ENCODE measurements at regions not wholly inside any gene's neighbourhood (a gene's known extent, or its start where the extent isn't known, plus 50 kb on each side); places are given as distances from the start of the nearest gene placed in this dataset.
A peak's percentile ranks its signal among the peaks of the same experiment; 100 is the strongest.
"Not testable (repeated sequence)": the region's sequence is repeated elsewhere in the genome, so short reads cannot be mapped to it uniquely, and the experiment has no call there.

DNA sequence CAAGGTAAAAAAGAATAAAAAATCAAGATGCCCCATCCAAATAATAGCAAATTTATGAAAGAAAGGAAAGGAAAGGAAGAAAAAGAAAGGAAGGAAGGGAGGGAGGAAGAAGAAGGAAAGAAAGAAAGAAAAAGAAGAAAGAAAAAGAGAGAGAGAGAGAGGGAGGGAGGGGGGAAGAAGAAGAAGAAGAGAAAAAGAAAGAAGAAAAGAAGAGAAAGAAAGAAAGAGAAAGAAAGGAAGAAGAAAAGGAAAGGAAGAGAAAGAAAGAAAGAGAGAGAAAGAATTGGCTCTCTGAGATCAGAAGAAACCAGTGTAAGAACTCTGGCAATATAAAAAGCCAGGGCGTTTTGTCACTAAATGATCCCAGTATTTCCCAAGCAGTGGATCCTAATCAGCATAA, 401.7 kb downstream of the EPHA7 start:
- no peaks in the 10 kb centered on the region for H3K27me3 ChIP-seq
- no peak overlapping the region for H3K4me3 ChIP-seq
- no peak for DNase-seq
- H3K36me3 ChIP-seq = no peaks in the 10 kb centered on the region
- H3K9me3 ChIP-seq = no peaks in the 10 kb centered on the region

DNA sequence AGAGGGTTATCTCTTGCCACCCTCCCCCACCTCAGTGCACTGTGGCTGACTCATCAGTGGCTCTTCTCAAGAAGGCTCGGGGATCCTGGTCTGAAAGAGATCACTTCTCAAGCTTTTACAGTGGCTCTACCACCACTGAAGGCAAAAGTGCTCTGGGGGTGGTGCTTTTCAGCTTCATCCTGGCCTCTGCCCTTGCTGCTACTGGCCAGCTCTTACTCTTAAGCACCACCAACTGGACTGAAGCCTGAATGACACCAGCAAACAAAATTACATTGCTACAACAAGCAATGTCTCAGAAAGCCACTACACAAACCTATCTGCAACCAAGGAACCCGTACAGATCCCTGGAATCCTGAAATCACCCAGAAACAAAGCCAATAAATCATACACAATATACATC, 402.1 kb downstream of the EPHA7 start:
- Histone ChIP-seq H3K36me3 (no peaks in the 10 kb centered on the region), H3K9me3 (no peaks in the 10 kb centered on the region), H3K27me3 (no peaks in the 10 kb centered on the region), H3K4me3 (no peak overlapping the region)
- DNase-seq = no peak

DNA sequence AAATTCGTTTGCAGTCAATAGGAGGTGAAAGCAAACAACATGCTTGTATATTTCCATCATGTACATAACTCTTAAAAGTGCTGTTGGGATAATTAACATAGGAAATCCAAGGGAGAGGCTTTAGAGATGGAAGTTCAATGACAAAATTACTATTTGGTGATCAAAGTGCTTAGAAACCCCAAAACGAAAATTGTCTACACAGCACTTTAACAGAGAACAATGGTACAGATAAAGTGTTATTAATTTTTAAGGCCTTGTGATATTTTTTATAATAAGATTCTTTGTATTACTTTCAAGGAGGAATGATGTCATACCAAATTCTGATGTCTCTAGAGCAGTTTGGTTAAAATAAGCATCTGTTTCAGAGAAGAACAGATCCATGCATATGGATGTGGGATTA, 406.3 kb downstream of the EPHA7 start:
- Histone ChIP-seq H3K36me3 (no peaks in the 10 kb centered on the region), H3K27me3 (no peaks in the 10 kb centered on the region), H3K4me3 (no peak overlapping the region), H3K9me3 (peaks cover 5% of the 10 kb centered on the region)
- no peak for DNase-seq

DNA sequence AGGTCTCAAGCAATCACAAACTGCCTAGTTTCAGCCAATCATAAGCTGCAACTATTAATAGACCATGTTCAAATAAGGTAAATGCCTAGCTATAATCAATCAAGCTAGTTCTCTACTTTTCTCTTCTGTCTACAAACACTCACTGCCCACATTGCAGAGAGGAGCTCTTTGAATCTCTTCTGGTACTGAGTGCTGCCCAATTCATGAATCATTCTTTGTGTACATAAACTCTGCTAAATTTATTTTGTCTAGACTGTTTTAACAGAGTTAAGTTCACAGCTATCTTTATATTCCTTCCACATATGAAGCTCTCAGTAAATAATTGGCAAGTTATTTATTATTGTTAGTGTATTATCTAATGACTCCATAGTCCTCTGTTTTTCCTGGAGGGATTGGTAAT, 411.0 kb downstream of the EPHA7 start:
- Histone ChIP-seq H3K9me3 (peaks cover 7% of the 10 kb centered on the region), H3K36me3 (no peaks in the 10 kb centered on the region), H3K27me3 (no peaks in the 10 kb centered on the region), H3K4me3 (no peak overlapping the region)
- no peak for DNase-seq

DNA sequence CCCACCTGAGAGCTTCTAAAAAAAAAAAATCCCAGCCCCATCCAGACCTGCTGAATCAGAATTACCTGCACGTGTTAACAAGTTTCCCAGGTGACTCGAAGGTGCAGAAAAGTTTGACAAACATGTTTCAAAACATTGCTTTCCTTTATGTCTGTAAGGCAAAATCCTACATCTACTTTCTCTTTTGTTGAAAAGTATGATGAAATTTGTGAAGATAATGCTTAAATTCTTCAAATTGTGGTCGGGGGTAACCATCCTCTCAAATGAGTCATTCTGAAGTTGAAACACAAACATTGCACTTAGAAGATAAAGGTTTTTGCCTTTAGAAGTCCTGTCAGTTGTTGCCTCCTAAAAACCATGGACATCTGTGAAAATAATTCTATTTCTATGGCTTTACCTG, 429.7 kb downstream of the EPHA7 start:
- H3K4me3 ChIP-seq = no peak overlapping the region
- no peaks in the 10 kb centered on the region for H3K36me3 ChIP-seq
- H3K27me3 ChIP-seq = no peaks in the 10 kb centered on the region
- H3K9me3 ChIP-seq = no peaks in the 10 kb centered on the region
- DNase-seq = no peak

DNA sequence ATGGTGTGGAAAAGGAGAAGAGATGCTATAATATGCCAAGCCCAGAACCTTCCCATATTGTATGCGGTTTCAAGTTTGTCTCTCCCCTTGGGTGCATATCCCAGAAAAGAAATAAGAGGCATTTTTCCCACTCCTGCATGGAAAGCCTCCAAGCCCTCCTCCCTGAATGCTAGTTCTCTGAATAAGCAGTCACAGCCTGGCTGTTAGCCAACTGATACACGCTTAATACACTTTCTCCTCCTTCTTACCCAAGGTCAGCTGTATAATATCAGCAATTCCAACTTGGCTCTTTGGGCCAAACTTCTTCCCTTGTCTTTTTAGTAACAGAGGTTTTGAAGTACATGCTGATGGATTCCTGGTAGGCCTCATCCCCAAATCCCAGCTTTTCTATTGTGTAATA, 440.1 kb downstream of the EPHA7 start:
- DNase-seq = no peak
- Histone ChIP-seq H3K36me3 (no peaks in the 10 kb centered on the region), H3K9me3 (no peaks in the 10 kb centered on the region), H3K27me3 (no peaks in the 10 kb centered on the region), H3K4me3 (no peak overlapping the region)

DNA sequence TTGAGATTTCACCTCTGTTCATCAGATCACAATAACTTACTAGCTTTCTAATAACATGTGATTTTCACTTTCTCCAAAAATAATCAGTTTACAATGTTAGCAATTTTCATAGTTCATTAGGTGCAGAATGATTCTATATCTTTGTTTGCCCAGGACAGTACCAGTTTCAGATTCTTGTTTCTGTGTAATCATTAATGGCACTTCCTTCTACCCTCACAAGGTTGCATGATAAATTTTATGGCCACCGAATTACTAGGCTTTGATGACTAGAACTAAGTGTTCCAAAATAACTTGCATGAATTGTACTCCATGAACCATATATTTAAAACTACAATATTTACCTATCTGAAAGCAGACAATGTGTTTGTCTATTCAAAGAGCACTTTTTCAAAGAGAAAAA, 442.3 kb downstream of the EPHA7 start:
- no peak overlapping the region for H3K4me3 ChIP-seq
- DNase-seq = no peak
- H3K9me3 ChIP-seq = no peaks in the 10 kb centered on the region
- no peaks in the 10 kb centered on the region for H3K27me3 ChIP-seq
- no peaks in the 10 kb centered on the region for H3K36me3 ChIP-seq

DNA sequence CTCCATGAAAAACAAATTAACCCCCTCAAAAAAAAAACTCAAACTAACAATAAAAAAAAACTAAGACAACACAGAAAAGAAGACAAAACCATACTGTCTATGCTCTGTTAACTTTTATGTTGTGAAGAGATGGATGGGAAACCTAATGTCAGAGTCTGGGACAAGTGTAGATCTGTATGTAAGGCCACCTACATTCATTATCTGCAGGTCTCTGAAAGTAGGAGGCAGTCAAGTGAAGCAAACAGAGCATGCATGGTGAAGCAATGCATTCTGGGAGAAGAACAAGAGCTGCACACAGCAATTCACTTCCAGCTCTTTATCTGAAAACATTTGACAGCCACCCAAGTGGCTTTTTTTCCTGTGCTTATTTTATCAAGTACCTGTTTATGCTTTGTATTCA, 452.0 kb downstream of the EPHA7 start:
- DNase-seq = no peak
- no peak overlapping the region for H3K4me3 ChIP-seq
- no peaks in the 10 kb centered on the region for H3K27me3 ChIP-seq
- H3K9me3 ChIP-seq = no peaks in the 10 kb centered on the region
- H3K36me3 ChIP-seq = no peaks in the 10 kb centered on the region

DNA sequence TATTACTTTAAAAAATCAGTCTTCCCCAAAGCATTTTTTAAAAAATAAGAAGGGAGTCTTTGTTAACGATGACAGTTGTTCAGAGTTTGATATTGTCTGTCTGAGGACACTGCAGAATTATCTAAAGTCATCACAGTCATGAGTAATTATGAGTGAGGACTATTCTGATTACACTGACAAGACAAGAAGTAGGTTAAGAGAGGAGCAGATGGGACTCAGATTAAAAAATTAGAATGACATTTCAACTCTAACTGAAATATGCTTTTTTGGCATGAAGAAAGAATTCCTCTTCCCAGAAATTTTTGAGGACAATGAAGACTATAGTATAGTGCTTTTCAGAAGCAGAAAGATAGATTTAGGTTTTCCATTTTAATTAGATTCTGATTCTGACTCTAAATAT, 456.5 kb downstream of the EPHA7 start:
- Histone ChIP-seq H3K36me3 (no peaks in the 10 kb centered on the region), H3K9me3 (no peaks in the 10 kb centered on the region), H3K4me3 (no peak overlapping the region), H3K27me3 (no peaks in the 10 kb centered on the region)
- no peak for DNase-seq

DNA sequence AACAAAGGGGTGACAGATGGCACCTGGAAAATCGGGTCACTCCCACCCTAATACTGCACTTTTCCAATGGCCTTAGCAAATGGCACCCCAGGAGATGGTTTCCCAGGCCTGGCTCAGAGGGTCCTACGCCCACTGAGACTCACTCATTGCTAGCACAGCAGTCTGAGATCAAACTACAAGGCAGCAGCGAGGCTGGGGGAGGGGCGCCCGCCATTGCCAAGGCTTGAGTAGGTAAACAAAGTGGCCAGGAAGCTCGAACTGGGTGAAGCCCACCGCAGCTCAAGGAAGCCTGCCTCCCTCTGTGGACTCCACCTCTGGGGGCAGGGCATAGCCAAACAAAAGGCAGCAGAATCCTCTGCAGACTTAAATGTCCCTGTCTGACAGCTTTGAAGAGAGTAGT, 467.2 kb downstream of the EPHA7 start:
- not testable (repeated sequence) for DNase-seq, H3K4me3 ChIP-seq, H3K9me3 ChIP-seq, H3K27me3 ChIP-seq, H3K36me3 ChIP-seq

DNA sequence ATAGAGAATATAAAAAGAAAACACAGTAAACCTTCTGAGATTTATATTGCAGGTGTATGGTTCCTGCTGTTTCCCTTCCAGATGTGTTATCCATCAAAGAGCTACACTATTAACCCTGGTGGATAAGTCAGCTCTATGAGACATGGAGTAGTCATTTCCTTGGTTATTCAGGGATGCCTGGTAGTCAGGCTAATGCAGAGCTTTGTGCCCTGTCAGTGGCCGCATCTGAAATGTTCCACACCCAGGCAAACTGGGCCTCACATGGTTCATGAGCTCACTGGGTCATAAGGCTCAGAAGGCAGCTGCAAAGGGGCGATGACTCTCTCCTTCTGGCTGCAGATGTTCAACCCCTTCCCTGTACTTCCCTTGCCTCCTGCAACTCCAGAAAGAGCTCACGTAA, 473.6 kb downstream of the EPHA7 start:
- Histone ChIP-seq H3K4me3 (no peak overlapping the region), H3K36me3 (no peaks in the 10 kb centered on the region), H3K9me3 (no peaks in the 10 kb centered on the region), H3K27me3 (no peaks in the 10 kb centered on the region)
- peak; percentile 44 for DNase-seq

DNA sequence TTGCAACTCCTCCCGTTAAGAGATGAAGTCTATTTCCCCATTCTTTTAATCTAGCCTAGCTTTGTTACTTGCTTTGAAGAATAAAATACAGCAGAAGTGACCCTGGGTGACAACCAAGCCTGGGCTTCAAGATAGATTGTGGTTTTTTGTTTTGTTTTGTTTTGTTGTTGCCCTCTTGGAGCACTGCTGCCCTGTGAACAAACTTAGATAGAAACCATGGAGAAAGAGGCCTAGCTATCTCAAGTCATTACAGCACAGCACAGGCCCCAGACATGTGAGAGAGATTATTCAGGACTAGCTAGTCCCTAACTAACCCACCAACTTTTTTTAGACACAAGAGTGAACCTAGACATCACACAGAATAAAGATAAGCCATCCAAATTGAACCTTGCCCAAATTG, 475.2 kb downstream of the EPHA7 start:
- Histone ChIP-seq H3K4me3 (no peak overlapping the region), H3K9me3 (no peaks in the 10 kb centered on the region), H3K27me3 (no peaks in the 10 kb centered on the region), H3K36me3 (no peaks in the 10 kb centered on the region)
- DNase-seq = no peak

DNA sequence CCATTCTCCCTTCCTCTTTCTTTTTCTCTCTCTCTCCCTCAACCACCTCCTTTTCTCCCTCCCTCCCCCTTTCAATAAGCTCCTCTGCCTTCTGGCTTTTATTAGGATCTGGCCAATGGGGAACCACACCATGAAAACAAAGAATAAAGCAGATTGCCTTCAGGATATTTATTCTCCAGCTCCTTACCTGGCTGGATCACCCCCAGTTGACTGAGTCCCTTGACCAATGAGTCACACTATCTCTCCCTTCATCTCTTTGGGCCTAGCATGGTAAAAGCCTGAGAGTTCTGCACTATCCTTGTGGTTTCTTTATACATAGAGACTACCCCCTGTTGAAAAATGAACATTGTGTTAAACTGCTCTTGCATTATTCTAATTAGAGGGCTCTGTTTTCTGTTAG, 476.8 kb downstream of the EPHA7 start:
- H3K36me3 ChIP-seq = no peaks in the 10 kb centered on the region
- no peaks in the 10 kb centered on the region for H3K27me3 ChIP-seq
- DNase-seq = no peak
- no peaks in the 10 kb centered on the region for H3K9me3 ChIP-seq
- no peak overlapping the region for H3K4me3 ChIP-seq

DNA sequence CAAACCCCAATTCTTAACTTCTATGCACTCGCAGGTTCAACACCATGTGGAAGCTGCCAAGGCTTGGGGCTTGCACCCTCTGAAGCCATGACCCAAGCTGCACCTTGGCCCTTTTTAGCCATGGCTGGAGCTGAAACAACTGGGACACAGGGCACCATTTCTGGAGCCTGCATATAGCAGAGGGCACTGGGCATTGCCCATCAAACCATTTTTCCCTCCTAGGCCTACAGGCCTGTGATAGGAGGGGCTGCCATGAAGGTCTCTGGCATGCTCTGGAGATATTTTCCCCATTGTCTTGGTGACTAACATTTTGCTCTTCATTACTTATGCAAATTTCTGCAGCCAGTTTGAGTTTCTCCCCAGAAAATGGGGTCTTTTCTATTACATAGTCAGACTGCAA, 484.7 kb downstream of the EPHA7 start:
- H3K4me3 ChIP-seq = no peak overlapping the region
- DNase-seq = no peak
- peaks cover 2% of the 10 kb centered on the region for H3K9me3 ChIP-seq
- no peaks in the 10 kb centered on the region for H3K36me3 ChIP-seq
- H3K27me3 ChIP-seq = no peaks in the 10 kb centered on the region

DNA sequence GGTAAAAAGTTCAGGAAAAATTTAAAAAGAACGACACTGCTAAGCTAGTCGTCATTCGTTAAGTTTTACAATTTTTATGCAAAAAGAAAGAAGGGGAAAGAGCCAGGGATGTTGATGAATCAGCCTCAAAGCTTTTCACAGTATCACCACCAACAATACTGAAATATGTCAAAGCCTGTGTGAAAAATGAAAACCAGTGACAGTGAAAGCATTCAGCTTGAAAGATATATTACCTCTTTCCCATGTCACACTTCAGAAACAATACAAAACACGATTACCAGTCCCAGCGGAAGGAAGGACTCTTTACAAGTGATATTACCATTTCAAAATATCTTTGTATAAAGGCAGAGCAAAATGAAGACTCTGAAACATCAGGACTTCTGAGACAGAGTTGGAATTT, 489.2 kb downstream of the EPHA7 start:
- Histone ChIP-seq H3K4me3 (no peak overlapping the region), H3K9me3 (peaks cover 2% of the 10 kb centered on the region), H3K27me3 (no peaks in the 10 kb centered on the region), H3K36me3 (no peaks in the 10 kb centered on the region)
- no peak for DNase-seq

DNA sequence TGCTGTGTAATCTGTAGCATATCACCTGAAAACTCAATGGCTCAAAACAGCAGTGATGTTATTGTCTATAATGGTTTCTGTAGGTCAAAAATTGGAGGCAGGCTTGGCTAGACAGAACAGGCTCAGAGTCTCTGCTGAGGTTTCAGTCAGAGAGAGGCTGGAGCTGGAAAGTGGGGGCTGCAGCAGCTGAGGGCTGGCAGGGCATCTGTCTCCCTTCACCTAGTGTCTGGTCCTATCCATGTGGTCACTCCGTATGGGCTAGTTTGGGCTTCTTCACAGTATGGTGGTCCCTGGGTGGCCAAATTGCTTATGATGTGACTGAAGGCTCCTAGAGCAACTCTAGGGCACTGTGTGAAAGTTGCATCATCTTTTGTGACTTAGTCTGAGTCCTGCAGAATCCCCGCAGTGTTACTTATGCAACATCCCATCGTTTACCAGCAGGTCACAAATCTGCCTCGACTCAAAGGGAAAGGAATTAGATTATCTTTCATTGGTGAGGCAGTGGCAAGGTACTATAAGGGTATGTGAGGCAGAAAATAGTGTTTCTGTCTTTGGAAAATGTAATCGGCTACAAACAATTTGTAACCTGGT, 497.0 kb downstream of the EPHA7 start:
- Histone ChIP-seq H3K9me3 (no peaks in the 10 kb centered on the region), H3K4me3 (no peak overlapping the region)
- DNase-seq = no peak

DNA sequence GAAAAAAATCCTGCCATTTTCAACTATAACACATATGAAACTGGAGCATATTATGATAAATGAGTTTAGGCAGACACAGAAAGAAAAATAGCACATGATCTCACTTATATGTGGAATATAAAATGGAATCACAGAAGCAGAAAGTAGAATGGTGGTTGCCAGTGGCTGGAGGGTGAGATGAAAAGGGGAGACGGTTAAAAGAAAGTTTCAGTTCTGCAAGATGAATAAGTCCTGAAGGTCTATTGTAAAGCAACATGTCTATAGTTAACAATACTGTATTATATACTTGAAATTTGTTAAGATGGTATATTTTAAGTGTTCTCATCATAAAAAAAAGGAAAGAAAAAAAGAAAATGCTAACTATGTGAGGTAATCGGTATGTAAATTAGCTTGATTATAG, 503.9 kb downstream of the EPHA7 start:
- DNase-seq = no peak
- no peaks in the 10 kb centered on the region for H3K36me3 ChIP-seq
- H3K4me3 ChIP-seq = no peak overlapping the region
- H3K9me3 ChIP-seq = no peaks in the 10 kb centered on the region
- H3K27me3 ChIP-seq = no peaks in the 10 kb centered on the region

More for the DNA sequence above, 497.0 kb downstream of the EPHA7 start:
- Histone ChIP-seq H3K27me3 (no peaks in the 10 kb centered on the region), H3K36me3 (no peaks in the 10 kb centered on the region)

DNA sequence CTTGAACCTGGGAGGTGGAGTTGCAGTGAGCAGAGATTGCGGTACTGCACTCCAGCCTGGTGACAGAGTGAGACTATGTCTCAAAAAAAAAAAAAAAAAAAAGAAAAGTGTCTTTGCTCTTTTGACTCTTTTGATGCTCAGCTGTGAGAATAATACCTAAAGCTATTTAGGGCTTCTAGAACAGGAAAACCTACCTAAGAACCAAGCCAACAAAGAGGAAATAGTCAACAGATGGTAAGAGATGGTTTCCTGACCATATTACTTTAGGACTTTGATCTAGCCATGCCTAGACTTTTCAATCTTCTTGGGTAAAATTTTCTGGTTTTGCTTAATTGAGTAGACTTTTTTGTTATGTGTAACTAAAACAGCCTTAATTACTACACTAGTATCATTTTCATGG, 508.1 kb downstream of the EPHA7 start:
- H3K4me3 ChIP-seq = no peak overlapping the region
- H3K9me3 ChIP-seq = no peaks in the 10 kb centered on the region
- H3K27me3 ChIP-seq = no peaks in the 10 kb centered on the region
- no peak for DNase-seq
- H3K36me3 ChIP-seq = no peaks in the 10 kb centered on the region

DNA sequence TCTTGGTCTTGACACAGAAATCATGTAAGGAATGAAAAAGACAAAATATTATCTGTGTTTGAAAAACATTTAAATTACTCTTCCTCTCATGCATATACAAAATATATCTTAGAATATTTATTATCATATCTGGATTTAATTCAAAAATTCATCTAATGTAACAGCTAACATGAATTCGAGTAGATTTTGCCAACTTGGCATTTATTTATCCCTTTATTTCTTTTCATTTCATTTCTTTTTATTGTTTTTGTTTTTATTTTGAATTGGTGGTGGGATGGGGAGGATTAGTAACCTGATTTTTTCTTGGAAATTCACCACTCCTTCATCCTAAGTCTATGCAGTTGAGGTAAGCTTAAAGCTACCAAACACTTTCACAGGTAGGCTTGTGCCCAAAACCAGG, 508.7 kb downstream of the EPHA7 start:
- Histone ChIP-seq H3K27me3 (no peaks in the 10 kb centered on the region), H3K36me3 (no peaks in the 10 kb centered on the region), H3K9me3 (no peaks in the 10 kb centered on the region), H3K4me3 (no peak overlapping the region)
- no peak for DNase-seq

All from MG63 (cell line).